HEK293 (cell line): ENCODE measurements at regions not wholly inside any gene's neighbourhood (a gene's known extent, or its start where the extent isn't known, plus 50 kb on each side); places are given as distances from the start of the nearest gene placed in this dataset.

Source experiments
- OVOL3 ChIP-seq: fragments of 450-650 bp; formaldehyde crosslinking; IDR thresholded peaks from 2 replicates; pipeline ENCODE4 v1.5.1; 2016; ENCODE audit warnings: missing biosample characterization, missing genetic modification characterization
- ZNF449 ChIP-seq: fragments of 450-650 bp; formaldehyde crosslinking; IDR thresholded peaks from 2 replicates; pipeline ENCODE4 v1.5.1; 2017; ENCODE audit warnings: missing biosample characterization, mild to moderate bottlenecking, missing genetic modification characterization, moderate library complexity

- TF ChIP-seq OVOL3: no peak
- no peak for TF ChIP-seq ZNF449 (tag by site-specific recombination)
Observed at GRCh38 chr6:43867996-43868395, 98.0 kb downstream of the VEGFA start.
